Gastroesophageal sphincter (tissue), 4 donors: ENCODE measurements at regions not wholly inside any gene's neighbourhood (a gene's known extent, or its start where the extent isn't known, plus 50 kb on each side); places are given as distances from the start of the nearest gene placed in this dataset.
"Not testable (repeated sequence)": the region's sequence is repeated elsewhere in the genome, so short reads cannot be mapped to it uniquely, and the experiment has no call there.

Experiments
- ATAC-seq: fragments of 150-250 bp; one replicate; pipeline ENCODE4 v1.9.1; 2016; ENCODE audit warnings: mild to moderate bottlenecking, moderate library complexity
- H3K27ac ChIP-seq, 4 donors: fragments of 200-600 bp; sonication (generic) in 3 of 4; 1 replicate in 3 of 4; 2 replicates in 1 of 4; pipeline ENCODE4 v1.5.1; 2016 to 2019
- H3K27me3 ChIP-seq: fragments of 200-600 bp; sonication (generic); one replicate; pipeline ENCODE4 v1.5.1; 2019
- H3K36me3 ChIP-seq, 2 donors: fragments of 200-600 bp; sonication (generic); one replicate each; pipeline ENCODE4 v1.5.1; 2019; ENCODE audit warnings: control low read depth in 1 of 2
- H3K4me1 ChIP-seq, 3 donors: fragments of 200-600 bp; sonication (generic); 1 replicate in 2 of 3; 2 replicates in 1 of 3; pipeline ENCODE4 v1.5.1; 2016 to 2019; ENCODE audit warnings: control low read depth in 2 of 3
- H3K4me3 ChIP-seq, 2 donors: fragments of 200-600 bp; sonication (generic); one replicate each; pipeline ENCODE4 v1.5.1; 2019; ENCODE audit warnings: mild to moderate bottlenecking in 1 of 2, moderate library complexity in 1 of 2
- H3K9me3 ChIP-seq, 3 donors: fragments of 200-600 bp; sonication (generic); one replicate each; pipeline ENCODE4 v1.5.1; 2017 to 2019; ENCODE audit warnings: control low read depth in 2 of 3
- CTCF ChIP-seq, 4 experiments: fragments of 200-600 bp in 2 of 4; fragments of 450-650 bp in 2 of 4; sonication (generic) in 1 of 4; IDR thresholded peaks; one replicate each; pipeline ENCODE4 v1.5.1; 2017 to 2019; ENCODE audit warnings: antibody characterized with exemption in 4 of 4, mild to moderate bottlenecking in 2 of 4, moderate library complexity in 2 of 4
- EP300 ChIP-seq: sonication (generic); formaldehyde crosslinking; IDR thresholded peaks from one replicate; pipeline ENCODE4 v1.6.1; 2017; ENCODE audit warnings: antibody characterized with exemption, mild to moderate bottlenecking
- POLR2A ChIP-seq, 2 donors: fragments of 450-650 bp; IDR thresholded peaks; one replicate each; pipeline ENCODE4 v1.6.1; 2017; ENCODE audit warnings: antibody characterized with exemption in 2 of 2, mild to moderate bottlenecking in 2 of 2, moderate library complexity in 1 of 2
- POLR2AphosphoS5 ChIP-seq: sonication (generic); formaldehyde crosslinking; IDR thresholded peaks from one replicate; pipeline ENCODE4 v1.6.1; 2017; ENCODE audit warnings: antibody characterized with exemption
- WGBS, 2 donors: methylation state at CpG; one replicate each; pipeline ENCODE4 v1.1.5; 2018; ENCODE audit warnings: low coverage in 1 of 2; 5-methylcytosine and 5-hydroxymethylcytosine counted together

GRCh38 chr9:126173929-126174328 is 152.7 kb upstream of the MVB12B start:
- no peak for ATAC-seq
- WGBS, 2 donors: no CpG with 5 or more reads among the region's 4 CpGs

GRCh38 chr9:126183266-126183665 is 143.4 kb upstream of the MVB12B start:
- WGBS, 2 donors: 65 to 68% methylated on average over 10 of the region's 10 CpGs
- no peak for TF ChIP-seq POLR2A (IDR thresholded peaks at IDR 0.05)
- Histone ChIP-seq H3K4me3 (no peak overlapping the region), H3K4me1 (no peaks in the 10 kb centered on the region), H3K9me3 (peaks cover 0 to 8% (median 0%) of the 10 kb centered on the region in 3 donors), H3K27ac (no peak overlapping the region), H3K27me3 (peaks cover 24% of the 10 kb centered on the region), H3K36me3 (no peaks in the 10 kb centered on the region)
- no peak for ATAC-seq

More at GRCh38 chr9:126173929-126174328, 152.7 kb upstream of the MVB12B start:
- no peak overlapping the region for H3K4me3 ChIP-seq
- no peaks in the 10 kb centered on the region for H3K4me1 ChIP-seq
- H3K36me3 ChIP-seq: no peaks in the 10 kb centered on the region
- TF ChIP-seq CTCF (IDR thresholded peaks at IDR 0.05): no peak
- TF ChIP-seq EP300: no peak
- TF ChIP-seq POLR2AphosphoS5: no peak
- no peak for TF ChIP-seq POLR2A (IDR thresholded peaks at IDR 0.05)
- H3K9me3 ChIP-seq: peaks cover 0 to 12% (median 0%) of the 10 kb centered on the region in 3 donors
- peaks cover 9% of the 10 kb centered on the region for H3K27me3 ChIP-seq
- H3K27ac ChIP-seq: no peak overlapping the region

- WGBS, 2 donors: 100% methylated on average over 1 of the region's 2 CpGs; no CpG with 5 or more reads in 1 of the 2 donors
These were observed 135.6 kb upstream of the MVB12B start for GRCh38 chr9:126190994-126191393.

GRCh38 chr9:126198854-126199253 is 127.8 kb upstream of the MVB12B start:
- H3K27ac ChIP-seq: no peak overlapping the region
- TF ChIP-seq POLR2AphosphoS5 (no peak), EP300 (no peak), CTCF (IDR thresholded peaks at IDR 0.05) (no peak), POLR2A (IDR thresholded peaks at IDR 0.05) (no peak)
- H3K27me3 ChIP-seq: peaks cover 6% of the 10 kb centered on the region
- no peaks in the 10 kb centered on the region for H3K9me3 ChIP-seq
- H3K4me1 ChIP-seq: no peaks in the 10 kb centered on the region
- 58% methylated on average over 4 of the region's 4 CpGs; no CpG with 5 or more reads in 1 of the 2 donors for WGBS, 2 donors
- no peak overlapping the region for H3K4me3 ChIP-seq
- H3K36me3 ChIP-seq: no peaks in the 10 kb centered on the region
- no peak for ATAC-seq

More at GRCh38 chr9:126190994-126191393, 135.6 kb upstream of the MVB12B start:
- not testable (repeated sequence) for H3K27ac ChIP-seq, H3K27me3 ChIP-seq, ATAC-seq, H3K36me3 ChIP-seq, H3K4me3 ChIP-seq, H3K9me3 ChIP-seq, H3K4me1 ChIP-seq

GRCh38 chr9:126203313-126203712 is 123.3 kb upstream of the MVB12B start:
- WGBS, 2 donors: 100% methylated on average over 1 of the region's 5 CpGs; no CpG with 5 or more reads in 1 of the 2 donors

GRCh38 chr9:126204197-126204596 is 122.4 kb upstream of the MVB12B start:
- no peak overlapping the region for H3K4me3 ChIP-seq
- no peaks in the 10 kb centered on the region for H3K4me1 ChIP-seq
- TF ChIP-seq POLR2AphosphoS5: no peak
- no peak for TF ChIP-seq CTCF (IDR thresholded peaks at IDR 0.05)
- TF ChIP-seq EP300: no peak
- TF ChIP-seq POLR2A (IDR thresholded peaks at IDR 0.05): no peak
- ATAC-seq: no peak
- H3K27me3 ChIP-seq: peaks cover 29% of the 10 kb centered on the region
- no peaks in the 10 kb centered on the region for H3K9me3 ChIP-seq
- H3K27ac ChIP-seq: no peak overlapping the region
- no peaks in the 10 kb centered on the region for H3K36me3 ChIP-seq
- WGBS, 2 donors: 100% methylated on average over 1 of the region's 5 CpGs; no CpG with 5 or more reads in 1 of the 2 donors

More at GRCh38 chr9:126203313-126203712, 123.3 kb upstream of the MVB12B start:
- no peaks in the 10 kb centered on the region for H3K9me3 ChIP-seq
- H3K36me3 ChIP-seq: no peaks in the 10 kb centered on the region
- no peak for ATAC-seq
- H3K27me3 ChIP-seq: peaks cover 32% of the 10 kb centered on the region
- no peak for TF ChIP-seq POLR2A (IDR thresholded peaks at IDR 0.05)
- H3K4me1 ChIP-seq: no peaks in the 10 kb centered on the region
- H3K27ac ChIP-seq: no peak overlapping the region
- H3K4me3 ChIP-seq: no peak overlapping the region
